SU-DHL-6 (cell line): ENCODE measurements at regions not wholly inside any gene's neighbourhood (a gene's known extent, or its start where the extent isn't known, plus 50 kb on each side); places are given as distances from the start of the nearest gene placed in this dataset.

Source experiments
- EZH2phosphoT487 ChIP-seq: fragments of 200-600 bp; sonication (generic), shearing (Covaris generic); conservative IDR thresholded peaks from 2 replicates; pipeline ENCODE4 v1.6.1; 2018; ENCODE audit warnings: mild to moderate bottlenecking, antibody characterized with exemption, low read length, moderate library complexity, mixed read lengths
- TF ChIP-seq, protein P1 (sequence below): fragments of 200-600 bp; sonication (generic); IDR thresholded peaks from one replicate; pipeline ENCODE4 v1.5.1; 2017; ENCODE audit warnings: antibody characterized with exemption, mild to moderate bottlenecking, low read length, moderate library complexity; ENCODE audit not compliant: insufficient read depth, poor library complexity, severe bottlenecking

DNA sequence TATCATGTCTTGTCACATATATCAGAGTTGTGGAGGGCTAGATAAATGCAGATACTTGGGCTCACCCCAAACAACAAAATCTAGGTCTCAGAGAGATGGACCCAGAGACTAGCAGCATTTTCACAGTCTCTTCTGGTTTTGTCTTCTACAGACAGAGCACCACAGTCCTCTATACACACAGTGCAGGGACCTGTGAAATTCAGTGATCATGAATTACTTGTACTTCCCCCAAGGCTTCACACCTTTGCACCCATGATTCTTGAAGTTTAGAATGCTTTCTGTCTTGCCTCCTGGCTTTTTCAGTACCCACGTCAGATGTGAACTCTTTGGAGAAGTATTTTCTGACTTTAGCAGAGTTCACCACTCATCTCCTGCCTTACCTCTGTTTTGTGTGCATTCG, 371.5 kb upstream of the PRR16 start:
- TF ChIP-seq, protein P1, sequence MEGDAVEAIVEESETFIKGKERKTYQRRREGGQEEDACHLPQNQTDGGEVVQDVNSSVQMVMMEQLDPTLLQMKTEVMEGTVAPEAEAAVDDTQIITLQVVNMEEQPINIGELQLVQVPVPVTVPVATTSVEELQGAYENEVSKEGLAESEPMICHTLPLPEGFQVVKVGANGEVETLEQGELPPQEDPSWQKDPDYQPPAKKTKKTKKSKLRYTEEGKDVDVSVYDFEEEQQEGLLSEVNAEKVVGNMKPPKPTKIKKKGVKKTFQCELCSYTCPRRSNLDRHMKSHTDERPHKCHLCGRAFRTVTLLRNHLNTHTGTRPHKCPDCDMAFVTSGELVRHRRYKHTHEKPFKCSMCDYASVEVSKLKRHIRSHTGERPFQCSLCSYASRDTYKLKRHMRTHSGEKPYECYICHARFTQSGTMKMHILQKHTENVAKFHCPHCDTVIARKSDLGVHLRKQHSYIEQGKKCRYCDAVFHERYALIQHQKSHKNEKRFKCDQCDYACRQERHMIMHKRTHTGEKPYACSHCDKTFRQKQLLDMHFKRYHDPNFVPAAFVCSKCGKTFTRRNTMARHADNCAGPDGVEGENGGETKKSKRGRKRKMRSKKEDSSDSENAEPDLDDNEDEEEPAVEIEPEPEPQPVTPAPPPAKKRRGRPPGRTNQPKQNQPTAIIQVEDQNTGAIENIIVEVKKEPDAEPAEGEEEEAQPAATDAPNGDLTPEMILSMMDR: no peak
- no peak for TF ChIP-seq EZH2phosphoT487
